HG02678 (cell line): ENCODE measurements at regions not wholly inside any gene's neighbourhood (a gene's known extent, or its start where the extent isn't known, plus 50 kb on each side); places are given as distances from the start of the nearest gene placed in this dataset.
"Not testable (repeated sequence)": the region's sequence is repeated elsewhere in the genome, so short reads cannot be mapped to it uniquely, and the experiment has no call there.

Experiments used
- ATAC-seq: cut with Tn5 transposase; IDR thresholded peaks from one replicate; pipeline ENCODE4 v1.9.1; 2021; ENCODE audit warnings: mild to moderate bottlenecking, moderate library complexity; ENCODE audit not compliant: unreplicated experiment

DNA sequence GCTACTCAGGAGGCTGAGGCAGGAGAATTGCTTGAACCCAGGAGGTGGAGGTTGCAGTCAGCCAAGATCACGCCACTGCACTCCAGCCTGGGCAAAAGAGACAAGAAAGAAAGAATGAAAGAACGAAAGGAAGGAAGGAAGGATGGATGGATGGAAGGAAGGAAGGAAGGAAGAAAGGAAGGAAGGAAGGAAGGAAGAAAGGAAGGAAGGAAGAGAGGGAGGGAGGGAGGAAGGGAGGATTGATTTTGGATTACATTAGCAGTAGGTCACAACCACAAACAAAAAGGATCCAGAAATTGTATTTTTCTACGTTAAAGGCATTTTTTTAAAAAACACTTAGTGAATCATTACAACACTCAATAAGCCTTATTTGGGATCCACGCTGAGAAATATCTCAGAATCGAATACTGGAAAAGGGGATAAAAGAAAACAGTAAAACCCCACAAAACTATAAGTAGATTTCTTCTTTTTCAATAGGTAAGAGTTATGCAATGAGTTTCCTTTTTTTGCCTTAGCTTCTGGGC is 136.9 kb upstream of the FREM1 start:
- ATAC-seq, result no peak

DNA sequence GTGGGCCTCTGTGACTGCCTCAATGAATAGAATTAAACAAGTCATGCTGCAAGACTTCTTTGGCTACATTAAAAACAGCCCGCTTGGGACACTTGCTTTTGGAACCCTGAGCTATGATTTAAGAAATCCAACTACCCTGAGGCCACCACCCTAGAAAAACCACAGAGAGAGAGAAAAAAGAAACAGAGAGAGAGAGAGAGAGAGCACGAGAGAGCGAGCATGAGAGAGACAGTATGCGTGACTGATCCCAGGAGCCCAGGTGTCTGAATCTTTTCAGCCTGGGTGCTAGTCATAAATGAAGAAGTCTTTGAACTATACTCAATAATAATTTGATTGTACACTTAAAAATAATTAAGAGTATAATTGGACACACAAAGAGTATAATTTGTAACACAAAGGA is 123.1 kb upstream of the FREM1 start:
- no peak for ATAC-seq

DNA sequence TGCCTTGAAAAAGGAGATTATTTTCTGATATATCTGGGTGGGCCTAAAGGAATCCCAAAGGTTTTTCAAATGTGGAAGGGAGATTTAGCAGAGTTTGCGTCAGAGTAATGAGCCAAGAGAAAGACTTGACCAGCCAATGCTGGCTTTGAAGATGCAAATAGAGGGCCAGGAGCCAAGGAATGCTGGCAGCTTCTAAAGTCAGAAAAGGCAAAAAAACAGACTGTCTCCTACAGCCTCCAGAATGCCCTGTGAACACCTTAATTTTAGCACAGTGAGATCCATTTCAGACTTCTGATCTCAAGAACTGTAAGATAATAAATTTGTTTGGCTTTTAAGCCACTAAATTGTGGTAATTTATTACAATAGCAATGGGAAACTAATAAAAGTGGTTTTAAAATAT is 122.6 kb upstream of the FREM1 start:
- no peak for ATAC-seq

DNA sequence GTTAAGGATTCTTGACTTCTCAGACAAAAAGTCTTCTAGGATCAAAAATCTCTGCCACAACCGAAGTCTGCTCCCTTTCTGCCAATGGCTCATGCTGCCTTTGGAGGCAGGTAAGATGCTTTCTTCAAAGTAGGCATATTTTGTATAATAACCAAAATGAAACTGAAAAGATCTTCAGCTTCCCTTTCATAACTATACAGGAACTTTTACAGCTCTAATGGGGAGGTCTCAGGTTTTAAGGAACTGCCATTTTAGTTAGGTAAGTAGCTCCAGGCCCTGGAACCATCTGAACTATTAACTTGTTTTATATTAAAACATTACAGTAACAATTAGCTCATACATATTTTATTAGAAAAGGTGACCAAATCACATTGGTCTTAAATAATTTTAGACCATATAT is 110.9 kb upstream of the FREM1 start:
- ATAC-seq, result no peak

DNA sequence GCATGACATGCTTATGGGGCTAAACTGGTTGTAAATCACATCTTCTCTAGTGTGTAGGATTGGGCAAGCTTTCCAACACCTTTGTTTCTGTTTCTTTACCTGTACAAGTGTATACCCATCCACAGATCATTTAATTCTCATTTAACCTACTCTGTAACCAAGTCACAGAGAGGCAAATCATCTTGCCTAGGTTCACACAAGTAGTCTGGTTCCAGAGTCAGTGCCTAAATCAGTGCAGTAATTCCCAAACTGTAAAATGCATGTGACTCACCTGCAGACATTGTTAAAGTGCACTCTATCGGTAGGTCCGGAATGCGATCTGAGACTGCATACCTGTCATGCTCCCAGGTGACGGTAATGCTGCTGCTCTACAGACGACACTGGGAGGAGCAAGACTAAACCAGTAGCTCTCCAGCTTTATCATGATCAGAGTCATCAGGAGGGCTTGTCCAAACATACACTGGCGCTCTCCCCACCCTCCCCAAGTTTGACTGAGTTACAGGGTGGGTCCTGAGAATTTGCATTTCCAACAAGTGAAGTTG is 107.9 kb upstream of the FREM1 start:
- ATAC-seq, result no peak

DNA sequence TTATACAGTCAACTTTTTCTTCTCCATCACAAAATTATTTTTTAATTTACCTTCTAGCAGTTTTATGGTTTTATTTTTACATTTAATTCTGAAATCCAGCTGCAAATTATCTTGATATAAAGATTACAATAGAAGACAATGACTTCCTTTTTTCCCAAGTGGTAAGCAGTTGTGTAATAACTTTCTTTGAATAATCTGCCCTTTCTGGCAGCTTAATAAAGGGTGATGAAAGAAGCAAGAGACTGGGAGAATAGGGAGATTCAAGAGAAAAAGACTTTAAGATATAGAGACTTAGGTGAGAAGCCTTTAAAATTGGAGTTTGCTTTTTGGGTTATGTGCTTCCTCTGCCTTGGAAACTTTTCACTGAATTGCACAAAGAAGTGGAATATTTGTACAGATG is 100.4 kb upstream of the FREM1 start:
- no peak for ATAC-seq

DNA sequence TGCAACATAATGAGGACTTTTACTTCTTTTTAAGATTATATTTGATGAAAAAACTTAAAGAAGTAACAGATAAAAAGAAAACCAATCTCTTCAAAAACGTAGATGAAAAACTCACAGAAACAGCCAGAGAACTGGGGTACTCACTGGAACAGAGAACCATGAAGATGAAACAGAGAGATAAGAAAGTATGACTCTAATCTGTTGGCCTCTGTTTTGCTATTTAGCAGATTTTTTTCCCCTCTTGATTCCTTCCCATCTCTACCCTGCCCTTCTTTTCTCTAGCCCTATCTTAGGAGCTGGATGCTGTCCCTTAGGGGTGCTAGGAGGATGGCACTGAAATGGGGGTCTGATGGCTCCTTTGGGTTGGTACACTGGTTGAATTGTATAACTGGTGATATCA is 97.5 kb upstream of the FREM1 start:
- no peak for ATAC-seq

DNA sequence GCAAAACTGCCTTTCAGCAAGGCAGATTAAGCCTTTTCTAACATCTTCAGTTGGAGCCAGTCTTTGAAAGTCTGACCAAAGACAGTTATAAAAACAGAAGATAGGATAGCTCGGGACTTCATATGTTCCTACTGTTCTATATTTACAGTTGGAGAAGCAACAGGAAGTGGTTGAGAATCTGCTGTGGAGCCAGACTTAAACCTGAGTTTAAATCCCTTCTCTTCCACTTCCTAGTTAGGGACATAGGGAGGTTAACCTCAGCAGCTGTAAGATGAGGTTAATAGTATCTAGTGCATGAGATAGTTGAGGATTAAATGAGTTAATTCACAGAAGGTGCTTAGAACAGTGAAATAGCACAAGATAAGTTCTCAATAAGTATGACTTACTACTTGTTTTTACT is 84.5 kb upstream of the FREM1 start:
- no peak for ATAC-seq

DNA sequence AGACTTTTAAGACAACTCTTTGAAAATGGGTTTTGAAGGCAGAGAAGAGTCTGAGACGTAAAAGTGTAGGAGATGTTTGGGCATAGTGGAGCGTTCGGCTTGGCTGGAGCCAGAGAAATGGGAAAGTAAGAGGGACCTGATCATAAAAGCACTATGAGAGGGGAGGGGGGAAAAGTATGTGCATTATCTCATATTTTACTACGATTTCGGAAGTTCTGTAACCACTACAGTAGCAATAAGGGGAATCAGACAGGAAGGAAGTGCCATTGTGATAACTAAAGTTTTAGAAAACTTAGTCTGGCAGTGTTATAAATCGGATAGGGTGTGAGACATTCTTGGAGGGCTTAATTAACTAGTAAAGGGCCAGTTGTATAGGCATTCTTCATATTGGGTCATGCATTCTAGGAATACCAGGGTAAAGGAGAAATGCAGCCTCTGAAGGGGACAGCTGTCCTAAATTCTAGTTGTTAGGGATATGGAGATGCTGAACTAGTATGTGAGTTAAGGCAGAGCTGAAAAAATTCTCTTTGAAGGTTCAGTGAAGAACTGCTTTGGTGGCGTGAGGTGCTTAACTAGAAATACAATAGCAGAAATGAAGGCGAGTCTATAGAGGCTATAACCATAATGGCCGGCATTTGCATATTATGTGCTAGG is 83.8 kb upstream of the FREM1 start:
- ATAC-seq, result no peak

DNA sequence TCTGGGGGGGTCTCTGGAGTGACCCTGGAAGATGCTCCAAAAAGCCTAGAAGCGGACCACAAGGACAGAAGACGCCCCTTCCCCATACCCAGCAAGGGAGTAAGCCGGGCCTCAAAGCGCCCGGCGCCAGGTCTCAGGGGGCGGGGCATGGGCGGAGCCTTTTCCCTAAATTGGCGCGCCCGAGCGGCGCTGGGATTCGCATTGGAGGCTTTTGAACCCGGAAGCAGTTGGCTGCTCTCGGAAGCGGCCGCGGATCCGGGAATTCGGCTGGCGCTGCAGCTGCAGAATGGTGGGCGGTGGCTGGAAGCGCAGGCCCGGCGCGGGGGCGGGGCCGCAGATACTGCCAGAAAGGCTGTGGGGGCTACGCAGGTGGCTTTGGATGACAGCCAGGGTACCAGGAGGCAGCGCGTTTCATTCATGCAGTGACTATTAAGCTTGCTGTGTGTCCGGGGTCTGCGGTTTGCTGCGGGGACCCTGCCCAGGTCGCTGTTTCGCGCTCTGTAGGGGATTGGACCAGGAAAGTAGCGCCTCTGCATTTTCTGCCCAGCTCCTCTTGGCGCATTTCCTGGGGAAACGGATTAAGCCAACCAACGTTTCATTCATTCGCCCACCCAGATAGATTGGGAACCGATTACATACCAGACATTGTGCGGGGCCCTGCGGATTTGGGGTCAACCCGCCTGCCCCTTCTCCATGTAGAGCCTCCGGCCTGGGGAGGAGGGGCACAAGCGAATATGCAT is 83.0 kb upstream of the FREM1 start:
- no peak for ATAC-seq

DNA sequence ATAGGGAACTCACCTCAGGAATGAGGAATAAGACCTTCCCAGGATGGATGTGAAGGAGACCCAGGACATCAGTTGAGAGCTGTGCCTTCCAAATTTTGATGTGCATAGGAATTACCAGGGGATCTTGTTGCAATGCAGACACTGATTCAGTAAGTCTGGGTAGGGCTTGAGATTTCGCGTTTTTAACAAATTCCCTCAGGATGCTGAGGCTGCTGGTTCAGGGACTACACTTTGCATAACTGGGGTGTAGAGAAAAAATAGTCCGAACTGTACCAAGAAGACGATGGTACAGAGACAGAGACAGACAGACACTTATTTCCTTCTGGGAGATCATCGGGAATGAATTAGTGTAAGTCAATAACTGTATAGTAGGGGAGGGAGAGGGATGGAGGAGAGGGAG is 82.3 kb upstream of the FREM1 start:
- no peak for ATAC-seq

DNA sequence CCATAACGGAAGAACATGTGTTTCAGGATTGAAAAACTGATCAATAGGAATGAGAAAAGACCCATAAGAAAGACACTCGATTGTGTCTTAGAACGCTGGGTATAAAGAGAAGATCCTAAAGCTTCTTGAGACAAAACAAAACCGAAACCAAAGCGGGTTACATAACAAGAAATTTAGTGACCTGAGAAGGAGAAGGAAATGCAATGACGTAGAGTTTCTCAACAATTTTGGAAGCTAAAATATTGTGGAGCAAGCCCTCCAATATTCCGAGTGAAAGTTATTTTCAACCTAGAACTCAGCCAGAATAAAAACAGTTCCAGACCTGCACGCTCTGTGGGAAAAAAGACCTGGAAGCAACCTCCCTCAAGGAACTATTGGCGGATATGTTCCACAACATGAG is 81.9 kb upstream of the FREM1 start:
- ATAC-seq, result no peak

DNA sequence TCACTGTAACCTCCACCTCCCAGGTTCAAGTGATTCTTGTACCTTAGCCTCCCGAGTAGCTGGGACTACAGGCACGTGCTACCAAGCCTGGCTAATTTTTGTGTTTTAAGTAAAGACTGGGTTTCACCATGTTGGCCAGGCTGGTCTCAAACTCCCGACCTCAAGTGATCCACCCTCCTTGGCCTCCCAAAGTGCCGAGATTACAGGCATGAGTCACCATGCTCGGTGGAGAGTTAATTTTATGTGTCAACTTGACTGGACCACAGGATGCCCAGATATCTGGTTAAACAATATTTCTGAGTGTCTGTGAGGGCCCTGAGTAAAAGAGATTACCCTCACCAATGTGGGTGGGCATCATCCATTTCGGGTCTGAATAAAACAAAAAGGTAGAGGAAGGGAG is 80.4 kb upstream of the FREM1 start:
- ATAC-seq, result not testable (repeated sequence)

DNA sequence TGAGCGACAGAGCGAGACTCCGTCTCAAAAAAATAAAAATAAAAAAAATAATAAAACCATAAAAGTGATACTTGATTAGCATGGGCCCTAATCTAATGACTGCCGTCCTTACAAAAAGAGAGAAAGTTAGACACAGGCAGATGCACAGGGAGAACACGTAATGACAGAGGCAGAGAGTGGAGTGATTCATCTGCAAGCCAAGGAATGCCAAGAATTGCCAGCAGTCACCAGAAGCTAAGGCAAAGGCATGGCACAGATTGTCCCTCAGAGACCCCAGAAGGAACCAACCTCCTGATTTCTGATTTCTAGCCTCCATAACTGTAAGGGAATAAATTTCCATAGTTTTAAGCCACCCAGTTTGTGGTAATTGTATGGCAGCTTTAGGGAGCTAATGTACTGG is 79.6 kb upstream of the FREM1 start:
- ATAC-seq, result no peak

DNA sequence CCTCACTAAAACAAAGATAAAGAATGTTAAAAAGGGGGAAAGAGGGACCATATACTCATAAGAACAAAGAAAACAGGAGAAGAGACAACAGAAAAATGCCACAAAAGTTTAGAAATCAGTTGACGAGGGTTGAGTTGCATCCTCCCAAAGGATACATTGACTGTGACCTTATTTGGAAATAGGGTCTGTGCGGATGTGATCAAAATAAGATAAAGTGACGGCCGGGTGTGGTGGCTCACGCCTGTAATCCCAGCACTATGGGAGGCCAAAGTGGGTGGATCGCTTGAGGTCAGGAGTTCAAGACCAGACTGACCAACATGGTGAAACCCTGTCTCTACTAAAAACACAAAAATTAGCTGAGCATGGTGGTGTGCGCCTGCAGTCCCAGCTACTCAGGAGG is 79.1 kb upstream of the FREM1 start:
- ATAC-seq, result not testable (repeated sequence)

DNA sequence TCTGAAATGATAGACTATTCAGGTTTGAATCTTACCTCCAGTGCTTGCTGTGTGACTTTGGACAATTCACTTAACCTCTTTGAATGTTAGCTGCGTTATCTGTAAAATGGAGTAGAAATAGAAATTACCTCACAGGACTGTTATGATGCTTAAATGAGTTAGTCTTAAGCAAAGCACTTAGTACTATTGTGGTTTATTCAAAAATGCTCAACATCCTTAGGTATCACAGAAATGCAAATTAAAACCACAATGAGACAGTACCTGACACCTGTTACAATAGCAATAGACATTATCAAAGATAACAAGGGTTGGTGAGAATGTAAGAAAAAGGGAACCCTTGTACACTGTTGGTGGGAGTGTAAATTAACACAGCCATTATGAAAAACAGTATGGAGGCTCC is 77.6 kb upstream of the FREM1 start:
- peak; percentile 59 for ATAC-seq

DNA sequence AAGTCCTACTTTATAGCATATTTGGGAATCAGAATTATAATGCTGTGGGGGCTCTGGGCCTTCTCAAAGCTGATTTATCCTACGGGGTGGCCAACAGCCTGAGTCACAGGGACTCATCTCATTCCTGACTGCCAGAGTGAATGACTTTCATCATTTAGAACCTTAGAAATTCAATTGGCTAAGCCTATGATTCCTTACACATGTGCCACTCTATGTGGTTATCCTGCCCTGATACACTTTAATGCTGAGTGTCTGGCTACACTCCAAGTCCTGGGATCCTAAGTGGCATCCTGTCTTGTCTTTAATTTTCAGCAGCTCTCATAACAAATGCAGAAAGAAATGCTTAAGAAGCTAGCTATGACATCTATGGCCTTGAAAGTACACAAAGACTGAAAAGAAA is 75.2 kb upstream of the FREM1 start:
- ATAC-seq, result no peak

DNA sequence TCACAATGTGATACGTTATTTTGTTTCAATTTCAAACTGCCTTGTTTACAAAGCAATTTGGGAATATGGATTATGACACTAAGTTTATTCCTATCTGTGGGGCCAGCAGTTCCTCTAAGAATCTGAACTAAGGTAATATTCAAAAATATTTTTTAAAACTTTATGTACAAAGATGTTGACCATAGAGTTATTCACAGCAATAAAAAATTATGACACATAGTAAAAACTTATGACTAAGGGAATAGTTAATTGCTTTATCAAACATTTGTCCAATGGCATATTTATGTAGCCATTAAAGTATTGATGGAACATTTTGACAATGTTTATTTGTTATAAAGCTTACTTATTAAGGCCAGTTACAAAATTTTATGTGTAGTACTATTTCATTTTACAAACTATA is 73.4 kb upstream of the FREM1 start:
- ATAC-seq, result no peak

DNA sequence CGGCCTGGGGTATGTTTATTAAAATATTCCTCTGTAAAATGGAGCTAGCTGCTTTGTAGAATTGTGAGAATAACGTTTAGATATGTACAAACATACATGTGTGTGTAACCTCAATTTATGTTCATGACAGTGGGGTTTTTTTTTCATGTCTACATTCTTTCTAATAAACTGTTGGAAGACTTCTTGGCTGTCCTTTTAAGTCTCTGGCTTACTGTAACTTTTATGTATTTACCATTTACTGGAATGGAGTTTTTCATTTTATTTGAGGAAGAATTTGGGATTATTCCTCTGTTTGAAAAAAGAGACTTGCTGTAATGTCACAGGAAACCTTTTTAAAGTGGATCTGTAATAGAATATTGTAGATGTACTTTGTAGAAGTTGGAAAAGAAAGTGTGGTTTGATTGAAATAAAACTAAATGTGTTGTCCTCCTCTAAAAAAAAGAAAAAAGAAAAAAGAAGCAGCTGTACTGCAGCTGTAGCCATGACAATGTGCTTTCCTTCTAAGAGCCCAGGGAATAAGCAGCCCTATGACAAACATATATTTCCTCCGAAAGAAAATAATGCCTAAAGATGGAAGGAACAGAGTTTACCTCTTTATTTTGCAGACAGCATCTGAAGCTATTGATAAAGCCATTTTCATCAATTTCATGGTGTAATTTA is 71.2 kb upstream of the FREM1 start:
- no peak for ATAC-seq

DNA sequence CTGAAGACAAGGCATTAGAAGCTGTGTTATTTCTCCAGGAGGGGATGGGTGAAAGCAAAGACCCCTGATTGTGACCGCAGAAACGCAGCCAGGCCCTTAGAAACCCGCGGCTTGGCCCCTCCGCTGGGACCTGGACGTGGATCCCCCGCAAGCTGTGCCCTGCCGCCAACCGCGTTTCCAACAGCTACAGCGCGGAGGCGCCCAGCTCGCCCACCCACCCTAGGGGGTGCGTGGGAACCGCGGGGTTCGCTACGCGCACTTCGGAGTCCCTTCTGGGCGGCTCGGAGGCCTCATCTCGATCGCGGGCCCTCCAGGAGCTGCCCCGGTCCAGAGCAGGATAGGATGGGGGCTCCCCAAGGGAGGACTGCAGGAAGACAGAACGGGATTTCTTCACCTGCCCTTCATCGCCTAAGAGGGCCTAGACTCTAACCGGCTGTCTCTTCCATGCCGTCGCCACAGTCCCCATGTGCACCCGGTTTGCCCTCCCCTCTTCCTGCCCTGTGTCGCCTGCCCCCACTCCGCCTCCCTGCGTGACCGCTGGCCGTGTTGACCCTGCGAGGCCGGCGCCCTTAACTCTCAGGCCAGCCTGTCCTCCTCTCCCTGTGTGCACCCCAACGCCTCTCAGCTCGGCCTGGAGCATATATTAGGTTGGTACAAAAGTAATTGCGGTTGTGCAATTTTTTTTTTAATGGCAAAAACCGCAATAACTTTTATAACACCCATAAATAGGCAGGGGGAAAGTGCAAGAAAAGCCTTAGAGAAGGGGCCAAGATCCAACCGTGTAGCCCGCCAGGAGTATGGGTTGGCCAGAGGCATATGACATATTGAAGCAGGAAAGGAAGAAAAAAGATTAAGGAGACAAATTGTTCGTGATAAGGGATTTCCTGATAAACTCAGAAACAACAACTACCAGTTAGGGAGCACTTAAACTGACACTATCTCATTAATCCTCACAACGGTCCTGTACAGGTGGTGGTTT is 68.1 kb upstream of the FREM1 start:
- no peak for ATAC-seq
